MM.1S (cell line): ENCODE measurements at regions not wholly inside any gene's neighbourhood (a gene's known extent, or its start where the extent isn't known, plus 50 kb on each side); places are given as distances from the start of the nearest gene placed in this dataset.

Source experiments
- CTCF ChIP-seq: fragments of 300-600 bp; sonication (generic); IDR thresholded peaks from 2 replicates; pipeline ENCODE4 v1.5.1; 2016; ENCODE audit warnings: antibody characterized with exemption, low read length, mixed read lengths
- EZH2phosphoT487 ChIP-seq: fragments of 300-600 bp; sonication (generic); IDR thresholded peaks from 2 replicates; pipeline ENCODE4 v1.6.1; 2018; ENCODE audit warnings: antibody characterized with exemption, low read length

- TF ChIP-seq CTCF (no peak), EZH2phosphoT487 (no peak)
Measured at GRCh38 chr5:43981556-43981955, 378.6 kb downstream of the NNT start.
